ENCODE measurements at regions not wholly inside any gene's neighbourhood (a gene's known extent, or its start where the extent isn't known, plus 50 kb on each side); places are given as distances from the start of the nearest gene placed in this dataset.

GRCh38 chr6:139649128-139649527 is 274.7 kb upstream of the CITED2 start:
- TF ChIP-seq CTCF (IDR thresholded peaks at IDR 0.05): no peak
- no peak for TF ChIP-seq POLR2A (IDR thresholded peaks at IDR 0.05)

All from Peyer's patch (tissue), 4 donors.